ENCODE measurements at regions not wholly inside any gene's neighbourhood (a gene's known extent, or its start where the extent isn't known, plus 50 kb on each side); places are given as distances from the start of the nearest gene placed in this dataset.

- H3K4me3 ChIP-seq (ENCODE audit: low read depth, low read length) = no peak overlapping the region
- DNase-seq (ENCODE audit: low read depth) = no peak
- TF ChIP-seq CTCF (IDR thresholded peaks at IDR 0.05; ENCODE audit: insufficient read depth, low read length) = no peak
These were observed 697.9 kb upstream of the ROBO1 start for GRCh38 chr3:80465746-80466145.

DNA sequence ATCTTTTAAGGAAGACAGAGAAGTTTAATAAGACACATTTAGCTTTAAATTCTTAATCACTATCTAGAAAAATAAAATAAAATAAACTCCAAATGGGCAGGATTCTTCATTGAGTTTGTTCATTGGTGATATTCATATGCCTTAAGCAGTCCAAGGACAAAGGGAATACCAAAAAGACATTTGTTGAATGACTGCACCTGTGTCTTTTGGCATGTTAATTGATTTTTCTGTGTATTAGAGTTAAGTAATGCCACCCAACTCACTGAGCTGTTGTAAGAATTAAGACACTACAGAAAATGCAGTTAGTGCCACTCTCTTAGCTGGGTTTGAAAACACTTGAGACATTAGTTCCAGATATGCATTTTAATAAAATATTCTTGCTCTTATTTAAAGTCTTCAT lies 683.6 kb upstream of the ROBO1 start:
- no peak for DNase-seq (ENCODE audit: low read depth)
- no peak for TF ChIP-seq CTCF (IDR thresholded peaks at IDR 0.05; ENCODE audit: insufficient read depth, low read length)
- no peak overlapping the region for H3K4me3 ChIP-seq (ENCODE audit: low read depth, low read length)

GRCh38 chr3:80445641-80446040 lies 677.8 kb upstream of the ROBO1 start:
- no peak for DNase-seq (ENCODE audit: low read depth)
- TF ChIP-seq CTCF (IDR thresholded peaks at IDR 0.05; ENCODE audit: insufficient read depth, low read length) = no peak
- no peak overlapping the region for H3K4me3 ChIP-seq (ENCODE audit: low read depth, low read length)

DNA sequence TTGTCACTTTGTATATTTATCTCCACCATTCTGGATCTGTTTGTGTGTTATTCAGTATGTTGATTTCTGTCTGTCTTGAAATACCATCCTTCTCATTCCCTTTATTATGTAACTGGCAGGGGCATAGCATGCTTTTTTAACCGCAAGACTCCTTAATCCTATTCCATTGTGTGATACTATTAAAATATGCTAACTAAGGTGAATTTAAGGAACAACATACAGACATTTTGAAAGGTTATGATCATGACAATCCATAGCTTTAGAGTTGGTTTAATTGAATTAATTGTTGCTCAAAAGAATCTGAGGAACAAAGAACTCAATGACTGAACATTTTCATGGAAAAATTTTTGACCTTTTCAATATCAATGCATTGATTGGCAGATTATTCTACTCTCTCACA lies 677.3 kb upstream of the ROBO1 start:
- no peak overlapping the region for H3K4me3 ChIP-seq (ENCODE audit: low read depth, low read length)
- no peak for TF ChIP-seq CTCF (IDR thresholded peaks at IDR 0.05; ENCODE audit: insufficient read depth, low read length)
- no peak for DNase-seq (ENCODE audit: low read depth)

DNA sequence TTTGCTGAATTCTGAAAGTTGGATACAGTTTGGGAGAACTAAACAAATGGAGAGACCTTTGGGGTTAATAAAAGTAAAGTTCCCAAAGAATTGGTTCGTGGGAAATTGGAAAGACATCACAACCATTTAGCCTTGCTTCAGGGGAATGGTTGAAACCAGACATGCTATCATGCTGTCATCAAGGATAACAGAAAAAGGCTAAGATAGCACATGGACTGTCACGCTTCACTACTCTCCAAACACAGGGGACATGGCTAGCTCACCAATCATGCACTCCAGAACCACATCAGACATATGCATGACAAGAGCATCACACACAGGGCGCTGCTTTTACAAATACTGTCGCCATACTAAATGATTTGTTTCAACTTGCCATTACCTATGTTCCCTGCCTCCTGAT lies 671.7 kb upstream of the ROBO1 start:
- DNase-seq (ENCODE audit: low read depth) = no peak
- TF ChIP-seq CTCF (IDR thresholded peaks at IDR 0.05; ENCODE audit: insufficient read depth, low read length) = no peak
- no peak overlapping the region for H3K4me3 ChIP-seq (ENCODE audit: low read depth, low read length)

DNA sequence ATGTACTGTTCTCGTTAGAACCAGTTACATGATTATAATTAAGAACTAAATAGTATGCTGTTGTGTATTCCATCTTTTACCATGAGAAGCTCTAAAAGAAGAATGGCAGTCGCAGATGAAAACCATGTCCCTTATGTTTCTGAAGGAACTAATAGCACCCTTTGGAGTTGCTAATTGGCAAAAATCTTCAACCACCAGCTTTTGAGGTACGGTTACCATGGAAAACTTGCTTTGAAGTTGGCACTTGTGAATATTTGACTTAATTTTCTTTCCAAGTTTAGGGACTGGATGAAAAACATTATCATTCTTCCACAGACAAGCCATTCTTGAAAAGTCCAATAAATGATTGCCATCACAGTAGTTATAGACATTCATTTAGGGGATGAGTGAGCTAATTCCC lies 666.6 kb upstream of the ROBO1 start:
- DNase-seq (ENCODE audit: low read depth) = no peak
- H3K4me3 ChIP-seq (ENCODE audit: low read depth, low read length) = no peak overlapping the region
- TF ChIP-seq CTCF (IDR thresholded peaks at IDR 0.05; ENCODE audit: insufficient read depth, low read length) = no peak

GRCh38 chr3:80424951-80425350 lies 657.2 kb upstream of the ROBO1 start:
- no peak for DNase-seq (ENCODE audit: low read depth)

More at GRCh38 chr3:80424951-80425350, 657.2 kb upstream of the ROBO1 start:
- H3K4me3 ChIP-seq (ENCODE audit: low read depth, low read length) = no peak overlapping the region
- no peak for TF ChIP-seq CTCF (IDR thresholded peaks at IDR 0.05; ENCODE audit: insufficient read depth, low read length)
